Adrenal gland (tissue), 5 donors: ENCODE measurements at regions not wholly inside any gene's neighbourhood (a gene's known extent, or its start where the extent isn't known, plus 50 kb on each side); places are given as distances from the start of the nearest gene placed in this dataset.

Experiments used
- CTCF ChIP-seq, 6 experiments: fragments of 450-650 bp in 4 of 6; fragments of 200-600 bp in 2 of 6; sonication (generic) in 1 of 6; IDR thresholded peaks; 1 replicate in 5 of 6; 2 replicates in 1 of 6; pipeline versions ENCODE4 v1.5.1 to v1.8.0; 2016 to 2021; ENCODE audit warnings: antibody characterized with exemption in 6 of 6, mild to moderate bottlenecking in 2 of 6, moderate library complexity in 1 of 6
- POLR2A ChIP-seq, 2 donors: fragments of 450-650 bp; IDR thresholded peaks; one replicate each; pipeline ENCODE4 v1.6.1; 2017; ENCODE audit warnings: antibody characterized with exemption in 2 of 2, mild to moderate bottlenecking in 2 of 2, moderate library complexity in 1 of 2
- donor health status: DM: no; HTN: no; CAD: no.

GRCh38 chr3:147218965-147219364 lies 187.4 kb downstream of the ZIC4 start:
- TF ChIP-seq POLR2A (IDR thresholded peaks at IDR 0.05) = no peak
- no peak for TF ChIP-seq CTCF (IDR thresholded peaks at IDR 0.05)
